Neural crest cell (in vitro differentiated cells): ENCODE measurements at regions not wholly inside any gene's neighbourhood (a gene's known extent, or its start where the extent isn't known, plus 50 kb on each side); places are given as distances from the start of the nearest gene placed in this dataset.

Source experiments
- DNase-seq: peaks from one replicate; pipeline ENCODE4 v3.0.0; 2021; ENCODE audit warnings: low read depth, mixed read lengths, low spot score
- H3K27ac Mint-ChIP-seq: one replicate; pipeline ENCODE4 v1.8.0; 2021; ENCODE audit warnings: mild to moderate bottlenecking, mixed read lengths; ENCODE audit not compliant: unreplicated experiment
- H3K27me3 Mint-ChIP-seq: 2 replicates; pipeline ENCODE4 v1.8.0; 2021; ENCODE audit warnings: low read depth, mild to moderate bottlenecking, mixed read lengths
- H3K36me3 Mint-ChIP-seq: 2 replicates; pipeline ENCODE4 v1.8.0; 2021; ENCODE audit warnings: low read depth, mild to moderate bottlenecking, mixed read lengths
- H3K4me1 Mint-ChIP-seq: 2 replicates; pipeline ENCODE4 v1.8.0; 2021; ENCODE audit warnings: mixed read lengths
- H3K4me3 Mint-ChIP-seq: one replicate; pipeline ENCODE4 v1.8.0; 2021; ENCODE audit warnings: mild to moderate bottlenecking, mixed read lengths
- H3K9me3 Mint-ChIP-seq: 2 replicates; pipeline ENCODE4 v1.8.0; 2021; ENCODE audit warnings: mixed read lengths
- CTCF ChIP-seq: fragments of 200-600 bp; sonication (generic); conservative IDR thresholded peaks from 2 replicates; pipeline ENCODE4 v1.5.0; 2021; ENCODE audit warnings: antibody characterized with exemption, mild to moderate bottlenecking

GRCh38 chr7:52107355-52107754 is 790.7 kb upstream of the COBL start:
- no peak for TF ChIP-seq CTCF
- Mint-ChIP-seq H3K9me3 (peaks cover 4% of the 10 kb centered on the region), H3K27me3 (peaks cover 3% of the 10 kb centered on the region), H3K4me1 (no peaks in the 10 kb centered on the region), H3K4me3 (no peak overlapping the region), H3K36me3 (no peaks in the 10 kb centered on the region), H3K27ac (no peak overlapping the region)
- no peak for DNase-seq

DNA sequence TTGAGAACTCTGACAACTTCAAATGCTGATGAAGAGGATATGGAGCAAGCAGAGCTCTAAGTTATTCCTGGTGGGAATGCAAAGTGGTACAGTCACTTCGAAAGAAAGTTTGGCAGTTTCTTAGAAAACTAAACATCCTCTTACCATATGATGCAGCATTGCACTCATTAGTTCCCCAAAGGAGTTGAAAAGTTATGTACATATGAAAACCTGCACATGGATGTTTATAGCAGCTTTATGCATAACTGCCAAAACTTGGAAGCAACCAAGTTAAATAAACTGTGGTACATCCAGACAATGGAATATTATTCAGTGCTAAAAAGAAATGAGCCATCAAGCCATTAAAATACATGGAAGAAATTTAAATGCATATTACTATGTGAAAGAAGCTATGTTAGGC is 779.3 kb upstream of the COBL start:
- H3K27me3 Mint-ChIP-seq = no peaks in the 10 kb centered on the region
- no peak for TF ChIP-seq CTCF
- no peaks in the 10 kb centered on the region for H3K36me3 Mint-ChIP-seq
- peaks cover 14% of the 10 kb centered on the region for H3K4me1 Mint-ChIP-seq
- no peak overlapping the region for H3K27ac Mint-ChIP-seq
- DNase-seq = no peak
- no peak overlapping the region for H3K4me3 Mint-ChIP-seq
- peaks cover 8% of the 10 kb centered on the region for H3K9me3 Mint-ChIP-seq

DNA sequence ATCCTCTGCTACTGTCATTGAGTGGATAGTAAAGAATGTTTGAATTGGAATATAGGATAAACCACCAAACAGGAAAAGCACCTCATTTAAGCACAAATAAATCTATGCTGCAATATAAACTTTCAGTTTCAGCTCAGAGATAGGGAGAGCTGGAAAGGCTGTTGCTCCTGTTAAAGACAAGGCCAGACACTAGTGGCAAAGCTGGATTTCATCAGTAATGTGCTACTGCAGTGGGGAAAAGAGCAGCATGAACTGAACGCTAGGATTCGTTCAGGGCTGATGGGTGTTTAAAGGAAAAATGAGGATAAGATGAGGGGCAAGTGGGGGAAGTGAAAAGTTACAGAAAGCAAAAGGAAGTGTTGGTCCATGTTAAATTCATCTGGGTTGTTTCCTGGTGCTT is 775.4 kb upstream of the COBL start:
- no peak for TF ChIP-seq CTCF
- DNase-seq = no peak
- Mint-ChIP-seq H3K36me3 (no peaks in the 10 kb centered on the region), H3K9me3 (peaks cover 8% of the 10 kb centered on the region), H3K27me3 (no peaks in the 10 kb centered on the region), H3K4me1 (peaks cover 23% of the 10 kb centered on the region), H3K27ac (no peak overlapping the region), H3K4me3 (no peak overlapping the region)

DNA sequence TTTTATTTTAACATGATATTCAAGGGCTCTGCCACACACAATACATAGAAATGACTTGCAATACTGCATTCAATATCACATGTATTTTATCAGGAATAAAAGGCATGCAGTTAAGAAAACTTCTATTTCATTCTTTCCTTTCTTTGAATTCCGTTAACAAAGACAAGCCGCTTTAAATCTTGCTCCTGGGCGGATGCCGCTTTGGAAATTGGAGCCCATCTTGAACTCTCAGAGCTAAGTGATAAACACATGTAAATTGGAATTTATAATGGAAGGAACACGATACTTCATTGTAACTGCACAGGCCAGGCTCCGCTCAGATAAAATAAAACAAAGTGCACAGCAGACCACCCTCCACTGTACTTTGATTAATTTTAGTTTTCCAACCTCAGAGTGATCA is 774.5 kb upstream of the COBL start:
- H3K27me3 Mint-ChIP-seq = no peaks in the 10 kb centered on the region
- TF ChIP-seq CTCF = no peak
- no peaks in the 10 kb centered on the region for H3K36me3 Mint-ChIP-seq
- H3K27ac Mint-ChIP-seq = no peak overlapping the region
- DNase-seq = no peak
- H3K9me3 Mint-ChIP-seq = peaks cover under 1% of the 10 kb centered on the region
- no peak overlapping the region for H3K4me3 Mint-ChIP-seq
- peaks cover 23% of the 10 kb centered on the region for H3K4me1 Mint-ChIP-seq

GRCh38 chr7:52088008-52088901 is 771.6 kb upstream of the COBL start:
- H3K36me3 Mint-ChIP-seq = no peaks in the 10 kb centered on the region
- peaks cover 20% of the 10 kb centered on the region for H3K4me1 Mint-ChIP-seq
- peak overlapping the region; percentile 17 for H3K27ac Mint-ChIP-seq
- no peaks in the 10 kb centered on the region for H3K9me3 Mint-ChIP-seq
- no peaks in the 10 kb centered on the region for H3K27me3 Mint-ChIP-seq
- peak; percentile 56 for DNase-seq
- H3K4me3 Mint-ChIP-seq = peak overlapping the region; percentile 54
- TF ChIP-seq CTCF = peak; percentile 28
